SK-N-SH (cell line): ENCODE measurements at regions not wholly inside any gene's neighbourhood (a gene's known extent, or its start where the extent isn't known, plus 50 kb on each side); places are given as distances from the start of the nearest gene placed in this dataset.

Experiments
- CTCF ChIA-PET: fragments of 300-600, 350-600 bp; formaldehyde crosslinking; extraction: SDS; loops from one replicate; lab custom pipeline; 2021; lab: Yijun Ruan, JAX
- POLR2A ChIA-PET: fragments of 350-600 bp; sonication (Branson Sonifier 250); formaldehyde crosslinking; extraction: SDS; loops from one replicate; lab custom pipeline; 2020; ENCODE audit warnings: antibody characterized with exemption, inconsistent platforms; lab: Yijun Ruan, JAX
- DNase-seq: peaks from one replicate; pipeline ENCODE4 v3.0.0; 2012
- H2AFZ ChIP-seq: fragments of 200-600 bp; sonication (generic); 2 replicates; pipeline ENCODE4 v1.8.1; 2016; ENCODE audit warnings: antibody characterized with exemption, mild to moderate bottlenecking, low read depth
- H3F3A ChIP-seq: fragments of 200-600 bp; sonication (generic); replicated peaks from 2 replicates; pipeline ENCODE3; 2016; ENCODE audit warnings: antibody characterized with exemption, mild to moderate bottlenecking; ENCODE audit not compliant: insufficient read depth
- H3K27ac ChIP-seq, 2 experiments: fragments of 200-500 bp in 1 of 2; fragments of 200-600 bp in 1 of 2; sonication (Bioruptor generic) in 1 of 2; sonication (generic), shearing (Covaris generic) in 1 of 2; 2 replicates each; pipeline versions ENCODE4 v1.5.1 to v1.6.1; 2014 to 2016; ENCODE audit warnings: low read depth in 2 of 2, inconsistent platforms in 1 of 2, low read length in 1 of 2, mild to moderate bottlenecking in 1 of 2, mixed read lengths in 1 of 2
- H3K27me3 ChIP-seq: fragments of 200-600 bp; sonication (generic), shearing (Covaris generic); 2 replicates; pipeline ENCODE4 v1.6.1; 2016; ENCODE audit warnings: mixed run types; ENCODE audit not compliant: insufficient read depth
- H3K36me3 ChIP-seq, 2 experiments: fragments of 200-500 bp in 1 of 2; fragments of 200-600 bp in 1 of 2; sonication (Bioruptor generic) in 1 of 2; sonication (generic) in 1 of 2; replicated peaks in 1 of 2; 2 replicates each; pipeline versions ENCODE3 to v1.5.1; 2014 to 2016; ENCODE audit warnings: low read length in 1 of 2, mild to moderate bottlenecking in 1 of 2; ENCODE audit not compliant: insufficient read depth in 2 of 2, control insufficient read depth in 1 of 2
- H3K4me1 ChIP-seq, 2 experiments: fragments of 200-500 bp in 1 of 2; fragments of 200-600 bp in 1 of 2; sonication (Bioruptor generic) in 1 of 2; sonication (generic), shearing (Covaris generic) in 1 of 2; 2 replicates each; pipeline versions ENCODE4 v1.5.1 to v1.6.1; 2014 to 2016; ENCODE audit warnings: low read depth in 1 of 2, low read length in 1 of 2, mixed run types in 1 of 2; ENCODE audit not compliant: insufficient read depth in 2 of 2, control insufficient read depth in 1 of 2
- H3K4me2 ChIP-seq: fragments of 200-600 bp; sonication (generic), shearing (Covaris generic); 2 replicates; pipeline ENCODE4 v1.6.1; 2017; ENCODE audit warnings: mixed run types
- H3K4me3 ChIP-seq, 2 experiments: fragments of 200-500 bp in 1 of 2; fragments of 200-600 bp in 1 of 2; sonication (Bioruptor generic) in 1 of 2; sonication (generic), shearing (Covaris generic) in 1 of 2; 2 replicates each; pipeline versions ENCODE4 v1.5.1 to v1.8.1; 2014 to 2016; ENCODE audit warnings: low read depth in 2 of 2, inconsistent platforms in 1 of 2, low read length in 1 of 2, mild to moderate bottlenecking in 1 of 2, mixed read lengths in 1 of 2, moderate library complexity in 1 of 2
- H3K79me2 ChIP-seq: fragments of 200-600 bp; sonication (generic); 2 replicates; pipeline ENCODE4 v1.8.1; 2017; ENCODE audit warnings: mild to moderate bottlenecking; ENCODE audit not compliant: insufficient read depth
- H3K9ac ChIP-seq: fragments of 200-600 bp; sonication (generic); 2 replicates; pipeline ENCODE4 v1.6.1; 2017; ENCODE audit warnings: mixed run types
- H3K9me2 ChIP-seq: fragments of 200-600 bp; sonication (generic); 2 replicates; pipeline ENCODE4 v1.6.1; 2017; ENCODE audit warnings: mixed run types
- H3K9me3 ChIP-seq: fragments of 200-600 bp; sonication (generic); 2 replicates; pipeline ENCODE4 v1.6.1; 2017; ENCODE audit warnings: mixed run types, mild to moderate bottlenecking, moderate library complexity
- H4K20me1 ChIP-seq: fragments of 200-600 bp; sonication (generic); 2 replicates; pipeline ENCODE4 v1.6.1; 2017; ENCODE audit warnings: mild to moderate bottlenecking, mixed run types; ENCODE audit not compliant: insufficient read depth
- CTCF ChIP-seq: fragments of 200-600 bp; sonication (generic); IDR thresholded peaks from 2 replicates; pipeline ENCODE4 v1.6.1; 2017; ENCODE audit warnings: antibody characterized with exemption, mild to moderate bottlenecking, moderate library complexity
- ELF1 ChIP-seq: IDR thresholded peaks from 2 replicates; pipeline ENCODE4 v1.4.0; 2012
- EP300 ChIP-seq, 2 experiments: IDR thresholded peaks; 2 replicates each; pipeline versions ENCODE4 v1.4.0 to v1.6.1; 2012; ENCODE audit warnings: borderline replicate concordance in 1 of 2, low read depth in 1 of 2, low read length in 1 of 2
- FOSL2 ChIP-seq: IDR thresholded peaks from 2 replicates; pipeline ENCODE4 v1.4.0; 2012; ENCODE audit warnings: low read depth, mild to moderate bottlenecking, moderate library complexity, borderline replicate concordance
- FOXJ3 ChIP-seq: sonication (generic); formaldehyde crosslinking; IDR thresholded peaks from 2 replicates; pipeline ENCODE4 v1.5.1; 2020; ENCODE audit warnings: mild to moderate bottlenecking, missing genetic modification reagents
- MAX ChIP-seq: IDR thresholded peaks from 2 replicates; pipeline ENCODE4 v1.4.0; 2012; ENCODE audit warnings: low read depth
- MEF2A ChIP-seq: IDR thresholded peaks from 2 replicates; pipeline ENCODE4 v1.4.0; 2012; ENCODE audit warnings: low read depth, borderline replicate concordance
- MXI1 ChIP-seq: IDR thresholded peaks from 2 replicates; pipeline ENCODE4 v1.6.1; 2012; ENCODE audit warnings: mild to moderate bottlenecking, low read depth, low read length, improper control_type of control experiment
- NFIC ChIP-seq: IDR thresholded peaks from 2 replicates; pipeline ENCODE4 v1.4.0; 2012; ENCODE audit warnings: borderline replicate concordance
- NRF1 ChIP-seq: IDR thresholded peaks from 2 replicates; pipeline ENCODE4 v1.6.1; 2012; ENCODE audit warnings: low read depth, mild to moderate bottlenecking, low read length
- RAD21 ChIP-seq: IDR thresholded peaks from 2 replicates; pipeline ENCODE4 v1.6.1; 2012; ENCODE audit warnings: mild to moderate bottlenecking, low read length
- RCOR1 ChIP-seq: fragments of 150-350 bp; IDR thresholded peaks from 2 replicates; pipeline ENCODE4 v1.6.1; 2017; ENCODE audit warnings: antibody characterized with exemption, low read length
- RFX5 ChIP-seq: IDR thresholded peaks from 2 replicates; pipeline ENCODE4 v1.6.1; 2012; ENCODE audit warnings: mild to moderate bottlenecking, improper control_type of control experiment, low read length
- TAF1 ChIP-seq: IDR thresholded peaks from 2 replicates; pipeline ENCODE4 v1.6.1; 2012; ENCODE audit warnings: low read depth, mild to moderate bottlenecking, low read length, moderate library complexity, borderline replicate concordance
- USF1 ChIP-seq: IDR thresholded peaks from 2 replicates; pipeline ENCODE4 v1.4.0; 2012; ENCODE audit warnings: low read depth, borderline replicate concordance
- YY1 ChIP-seq: IDR thresholded peaks from 2 replicates; pipeline ENCODE4 v1.4.0; 2012; ENCODE audit warnings: low read depth, mild to moderate bottlenecking
- WGBS: methylation state at CpG from one replicate; pipeline ENCODE4 v1.1.6; 2017; ENCODE audit warnings: low lambda C conversion rate; 5-methylcytosine and 5-hydroxymethylcytosine counted together
- TF ChIP-seq, protein P1 (sequence below): fragments of 150-350 bp; IDR thresholded peaks from 2 replicates; pipeline ENCODE4 v1.6.1; 2017; ENCODE audit warnings: antibody characterized with exemption, low read length, low read depth, borderline replicate concordance
- TF ChIP-seq, protein P2 (sequence below): fragments of 150-350 bp; IDR thresholded peaks from 2 replicates; pipeline ENCODE4 v1.6.1; 2016; ENCODE audit warnings: mild to moderate bottlenecking, low read depth, low read length

GRCh38 chr11:44509296-44509695 lies 56.2 kb upstream of the CD82 start:
- no peaks in the 10 kb centered on the region for H4K20me1 ChIP-seq
- no peaks in the 10 kb centered on the region; the same call in 1 of the 2 replicates for H3K27me3 ChIP-seq
- no peak overlapping the region for H3K4me3 ChIP-seq
- TF ChIP-seq TAF1 (no peak), USF1 (no peak), MXI1 (no peak), NFIC (no peak), MEF2A (no peak), NRF1 (no peak), RCOR1 (no peak), ELF1 (no peak), FOSL2 (no peak), FOXJ3 (CRISPR knock-in tag) (no peak), RAD21 (no peak), EP300 (IDR thresholded peaks at IDR 0.05; ENCODE audit: borderline replicate concordance in 1 of 2, low read depth in 1 of 2, low read length in 1 of 2) (no peak), RFX5 (no peak), YY1 (no peak), MAX (no peak), CTCF (no peak)
- TF ChIP-seq, protein P1, sequence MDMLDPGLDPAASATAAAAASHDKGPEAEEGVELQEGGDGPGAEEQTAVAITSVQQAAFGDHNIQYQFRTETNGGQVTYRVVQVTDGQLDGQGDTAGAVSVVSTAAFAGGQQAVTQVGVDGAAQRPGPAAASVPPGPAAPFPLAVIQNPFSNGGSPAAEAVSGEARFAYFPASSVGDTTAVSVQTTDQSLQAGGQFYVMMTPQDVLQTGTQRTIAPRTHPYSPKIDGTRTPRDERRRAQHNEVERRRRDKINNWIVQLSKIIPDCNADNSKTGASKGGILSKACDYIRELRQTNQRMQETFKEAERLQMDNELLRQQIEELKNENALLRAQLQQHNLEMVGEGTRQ: no peak
- TF ChIP-seq, protein P2, sequence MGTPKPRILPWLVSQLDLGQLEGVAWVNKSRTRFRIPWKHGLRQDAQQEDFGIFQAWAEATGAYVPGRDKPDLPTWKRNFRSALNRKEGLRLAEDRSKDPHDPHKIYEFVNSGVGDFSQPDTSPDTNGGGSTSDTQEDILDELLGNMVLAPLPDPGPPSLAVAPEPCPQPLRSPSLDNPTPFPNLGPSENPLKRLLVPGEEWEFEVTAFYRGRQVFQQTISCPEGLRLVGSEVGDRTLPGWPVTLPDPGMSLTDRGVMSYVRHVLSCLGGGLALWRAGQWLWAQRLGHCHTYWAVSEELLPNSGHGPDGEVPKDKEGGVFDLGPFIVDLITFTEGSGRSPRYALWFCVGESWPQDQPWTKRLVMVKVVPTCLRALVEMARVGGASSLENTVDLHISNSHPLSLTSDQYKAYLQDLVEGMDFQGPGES: no peak
- H3K27ac ChIP-seq: no peak overlapping the region
- no peaks in the 10 kb centered on the region for H3K9me2 ChIP-seq
- no peaks in the 10 kb centered on the region for H3K9me3 ChIP-seq
- DNase-seq: no peak
- POLR2A ChIA-PET: no interaction called here
- 52% methylated on average over 5 of the region's 5 CpGs for WGBS
- H3K4me2 ChIP-seq: no peak overlapping the region
- H2AFZ ChIP-seq: no peak overlapping the region
- no peaks in the 10 kb centered on the region for H3K79me2 ChIP-seq
- H3K36me3 ChIP-seq: no peaks in the 10 kb centered on the region
- no peaks in the 10 kb centered on the region for H3K4me1 ChIP-seq
- no peak overlapping the region for H3K9ac ChIP-seq
- H3F3A ChIP-seq: no peaks in the 10 kb centered on the region
- CTCF ChIA-PET: interaction anchor here (1.0 to 1.1 kb wide), 2 partner anchors 27 to 223 kb away, joined by 3 read pairs; no protein-coding TSS in a partner anchor
